K562 (cell line): ENCODE measurements at regions not wholly inside any gene's neighbourhood (a gene's known extent, or its start where the extent isn't known, plus 50 kb on each side); places are given as distances from the start of the nearest gene placed in this dataset.

Experiments used
- ATAC-seq: fragments of 200-7000 bp; cut with Tn5 transposase; 3 replicates; pipeline ENCODE4 v1.9.1; 2020; ENCODE audit warnings: moderate library complexity
- BruUV-seq: library from RNA; stranded (reverse); fragments of 400-500 nt; replicated peaks from 2 replicates; lab custom pipeline; 2021; lab: Mats Ljungman, UMichigan
- CTCF ChIA-PET: fragments of 300-600 bp; formaldehyde crosslinking; extraction: SDS; loops from one replicate; lab custom pipeline; 2021; ENCODE audit warnings: low intra/inter-chr PET ratio; lab: Yijun Ruan, JAX
- POLR2A ChIA-PET: fragments of 300-600, 350-650 bp; sonication (Branson Sonifier 250); formaldehyde crosslinking; extraction: SDS; loops from one replicate; lab custom pipeline; 2021; ENCODE audit warnings: antibody characterized with exemption, inconsistent platforms; lab: Yijun Ruan, JAX
- DNase-seq, 4 experiments: peaks; one replicate each; pipeline versions ENCODE4 v3.0.0 to v3.0.0-alpha.2; 2011 to 2018; ENCODE audit warnings: low spot score in 3 of 4, mixed read lengths in 3 of 4; ENCODE audit errors: extremely low read depth in 1 of 4
- FAIRE-seq: peaks from 2 replicates; lab custom pipeline; 2011; peaks lifted over from hg19 to GRCh38; lab: Jason Lieb, UNC
- H2AFZ ChIP-seq: 2 replicates; pipeline ENCODE4 v1.6.0; 2011; ENCODE audit warnings: low read depth, low read length, control low read depth, inconsistent platforms
- H3K27ac ChIP-seq: fragments of 200-600 bp; 3 replicates; pipeline ENCODE4 v1.8.0; 2011; ENCODE audit warnings: low read depth, mild to moderate bottlenecking, control low read depth, inconsistent platforms, low read length, moderate library complexity, mixed read lengths; ENCODE audit errors: extremely low read depth
- H3K27me3 ChIP-seq, 2 experiments: fragments of 300-600 bp in 1 of 2; 2 replicates in 1 of 2; 3 replicates in 1 of 2; pipeline versions ENCODE4 v1.6.0 to v1.8.0; 2011; ENCODE audit warnings: inconsistent platforms in 2 of 2, low read length in 2 of 2, mild to moderate bottlenecking in 1 of 2, mixed read lengths in 1 of 2, moderate library complexity in 1 of 2; ENCODE audit not compliant: control insufficient read depth in 2 of 2, insufficient read depth in 2 of 2
- H3K36me3 ChIP-seq: fragments of 300-600 bp; 3 replicates; pipeline ENCODE4 v1.8.0; 2011; ENCODE audit warnings: mild to moderate bottlenecking, low read length, inconsistent platforms; ENCODE audit not compliant: control insufficient read depth, insufficient read depth
- H3K4me1 ChIP-seq, 2 experiments: fragments of 200-600 bp in 1 of 2; replicated peaks in 1 of 2; 2 replicates in 1 of 2; 3 replicates in 1 of 2; pipeline versions ENCODE4 v1.5.1 to v1.8.0; 2011; ENCODE audit warnings: inconsistent platforms in 2 of 2, low read length in 2 of 2, mild to moderate bottlenecking in 1 of 2, mixed read lengths in 1 of 2, moderate library complexity in 1 of 2; ENCODE audit not compliant: control insufficient read depth in 2 of 2, insufficient read depth in 2 of 2
- H3K4me2 ChIP-seq: 2 replicates; pipeline ENCODE4 v1.6.1; 2011; ENCODE audit warnings: low read length, control low read depth, inconsistent platforms, mixed read lengths; ENCODE audit not compliant: insufficient read depth
- H3K4me3 ChIP-seq: fragments of 200-600 bp; sonication (generic), shearing (Covaris generic); 2 replicates; pipeline ENCODE4 v1.5.1; 2016; ENCODE audit warnings: control low read depth, inconsistent platforms
- H3K79me2 ChIP-seq: fragments of 200-600 bp; 3 replicates; pipeline ENCODE4 v1.8.0; 2011; ENCODE audit warnings: low read length, inconsistent platforms; ENCODE audit not compliant: control insufficient read depth, insufficient read depth
- H3K9ac ChIP-seq, 2 experiments: 2 replicates each; pipeline versions ENCODE4 v1.6.0 to v1.6.1; 2011; ENCODE audit warnings: low read depth in 2 of 2, low read length in 2 of 2, control low read depth in 1 of 2, inconsistent platforms in 1 of 2, mild to moderate bottlenecking in 1 of 2, mixed read lengths in 1 of 2; ENCODE audit not compliant: insufficient read depth in 1 of 2
- H3K9me1 ChIP-seq: one replicate; pipeline ENCODE4 v1.6.0; 2011; ENCODE audit warnings: inconsistent platforms, mild to moderate bottlenecking, low read length, moderate library complexity; ENCODE audit not compliant: control insufficient read depth, insufficient read depth
- H3K9me3 ChIP-seq: replicated peaks from 2 replicates; pipeline ENCODE4 v1.5.1; 2011; ENCODE audit warnings: low read depth, low read length, inconsistent platforms; ENCODE audit not compliant: control insufficient read depth, insufficient read depth
- H4K20me1 ChIP-seq: replicated peaks from 2 replicates; pipeline ENCODE4 v1.6.1; 2011; ENCODE audit warnings: low read length, inconsistent platforms, mixed read lengths; ENCODE audit not compliant: control insufficient read depth, insufficient read depth
- CBFA2T2 ChIP-seq: fragments of 450-650 bp; conservative IDR thresholded peaks from 2 replicates; pipeline ENCODE4 v1.6.1; 2017; ENCODE audit warnings: mild to moderate bottlenecking
- GATAD2A ChIP-seq: fragments of 450-650 bp; IDR thresholded peaks from 2 replicates; pipeline ENCODE4 v1.6.1; 2017
- JUNB ChIP-seq: fragments of 450-650 bp; formaldehyde crosslinking; conservative IDR thresholded peaks from 2 replicates; pipeline ENCODE4 v1.4.0; 2020; ENCODE audit warnings: mild to moderate bottlenecking
- KAT2B ChIP-seq: IDR thresholded peaks from one replicate; pipeline ENCODE4 v1.6.1; 2012; ENCODE audit warnings: low read depth, mild to moderate bottlenecking, control low read depth, inconsistent platforms, low read length, moderate library complexity
- TRIM24 ChIP-seq, 2 experiments: fragments of 450-650 bp; IDR thresholded peaks; 2 replicates each; pipeline ENCODE4 v1.6.1; 2016
- ZNF354B ChIP-seq: fragments of 250-450 bp; sonication (Bioruptor Pico); IDR thresholded peaks from 2 replicates; pipeline ENCODE4 v1.4.0; 2020
- ZNF551 ChIP-seq: fragments of 250-450 bp; sonication (Bioruptor Pico); IDR thresholded peaks from 2 replicates; pipeline ENCODE4 v1.5.0; 2021; ENCODE audit warnings: mild to moderate bottlenecking, moderate library complexity
- WGBS: fragments of 100-300 bp; shearing (Covaris generic); methylation state at CpG from one replicate; pipeline ENCODE4 v1.1.6; 2016; ENCODE audit warnings: low coverage, mixed read lengths; ENCODE audit not compliant: insufficient coverage; ENCODE audit errors: missing lambda C conversion rate; 5-methylcytosine and 5-hydroxymethylcytosine counted together
- in situ Hi-C: fragments of 300-500 bp; cut with MboI; formaldehyde crosslinking; loops from 4 replicates; pipeline ENCODE4 v1.15.0; 2018; ENCODE audit warnings: inconsistent platforms, mixed read lengths
- intact Hi-C: fragments of 100-400 bp; cut with micrococcal nuclease; formaldehyde crosslinking; loops from 2 replicates; pipeline ENCODE4 v1.14.2; 2022
- TF ChIP-seq, protein P1 (sequence below): sonication (generic); formaldehyde crosslinking; IDR thresholded peaks from 2 replicates; pipeline ENCODE4 v1.8.1; 2022; ENCODE audit warnings: missing genetic modification reagents
- TF ChIP-seq, protein P2 (sequence below): fragments of 450-650 bp; formaldehyde crosslinking; IDR thresholded peaks from 2 replicates; pipeline ENCODE4 v1.4.0; 2020; ENCODE audit warnings: mild to moderate bottlenecking, moderate library complexity
- TF ChIP-seq, protein P3 (sequence below): fragments of 450-650 bp; formaldehyde crosslinking; IDR thresholded peaks from 2 replicates; pipeline ENCODE4 v1.4.0; 2020; ENCODE audit warnings: mild to moderate bottlenecking, mixed read lengths

DNA sequence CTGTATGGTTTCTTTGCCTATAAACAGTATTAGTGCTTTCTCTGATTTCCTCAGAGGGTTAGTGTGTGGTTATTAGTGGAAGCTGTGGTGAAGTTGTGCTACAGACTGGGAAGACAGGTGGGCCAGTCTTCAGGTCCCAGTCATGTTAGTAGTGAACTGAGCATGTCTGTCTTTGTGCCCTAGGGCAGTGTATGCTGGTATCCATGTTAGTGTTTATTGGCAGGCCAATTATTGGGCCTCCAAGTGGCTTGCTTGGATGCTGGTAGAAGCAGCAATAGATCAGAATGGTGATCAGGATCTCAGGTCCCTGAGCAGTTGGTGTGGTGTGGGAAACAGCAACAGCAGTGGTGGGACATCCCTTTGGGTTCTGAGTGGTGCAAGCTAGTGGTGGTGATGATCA, 137.6 kb downstream of the OTOR start:
- ChIA-PET CTCF (no interaction called here), POLR2A (no interaction called here)
- no peak overlapping the region for H3K4me2 ChIP-seq
- FAIRE-seq (no peak), ATAC-seq (no peak), DNase-seq (no peak)
- no TSS peak for BruUV-seq
- no peaks in the 10 kb centered on the region for H3K36me3 ChIP-seq
- H3K79me2 ChIP-seq = no peaks in the 10 kb centered on the region
- no peaks in the 10 kb centered on the region for H3K9me3 ChIP-seq
- H3K4me1 ChIP-seq = no peaks in the 10 kb centered on the region
- H3K27ac ChIP-seq = no peak overlapping the region
- no peak overlapping the region for H3K9ac ChIP-seq
- H2AFZ ChIP-seq = no peak overlapping the region
- H3K9me1 ChIP-seq = no peaks in the 10 kb centered on the region
- intact Hi-C loops = no loop called here
- no peak overlapping the region for H3K4me3 ChIP-seq
- no peaks in the 10 kb centered on the region for H4K20me1 ChIP-seq
- no peaks in the 10 kb centered on the region for H3K27me3 ChIP-seq
- in situ Hi-C loops = no loop called here
- TF ChIP-seq KAT2B (no peak), GATAD2A (no peak)
- TF ChIP-seq, protein P1, sequence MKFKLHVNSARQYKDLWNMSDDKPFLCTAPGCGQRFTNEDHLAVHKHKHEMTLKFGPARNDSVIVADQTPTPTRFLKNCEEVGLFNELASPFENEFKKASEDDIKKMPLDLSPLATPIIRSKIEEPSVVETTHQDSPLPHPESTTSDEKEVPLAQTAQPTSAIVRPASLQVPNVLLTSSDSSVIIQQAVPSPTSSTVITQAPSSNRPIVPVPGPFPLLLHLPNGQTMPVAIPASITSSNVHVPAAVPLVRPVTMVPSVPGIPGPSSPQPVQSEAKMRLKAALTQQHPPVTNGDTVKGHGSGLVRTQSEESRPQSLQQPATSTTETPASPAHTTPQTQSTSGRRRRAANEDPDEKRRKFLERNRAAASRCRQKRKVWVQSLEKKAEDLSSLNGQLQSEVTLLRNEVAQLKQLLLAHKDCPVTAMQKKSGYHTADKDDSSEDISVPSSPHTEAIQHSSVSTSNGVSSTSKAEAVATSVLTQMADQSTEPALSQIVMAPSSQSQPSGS (CRISPR knock-in tag) = no peak
- TF ChIP-seq, all 486 proteins: peak for 0

DNA sequence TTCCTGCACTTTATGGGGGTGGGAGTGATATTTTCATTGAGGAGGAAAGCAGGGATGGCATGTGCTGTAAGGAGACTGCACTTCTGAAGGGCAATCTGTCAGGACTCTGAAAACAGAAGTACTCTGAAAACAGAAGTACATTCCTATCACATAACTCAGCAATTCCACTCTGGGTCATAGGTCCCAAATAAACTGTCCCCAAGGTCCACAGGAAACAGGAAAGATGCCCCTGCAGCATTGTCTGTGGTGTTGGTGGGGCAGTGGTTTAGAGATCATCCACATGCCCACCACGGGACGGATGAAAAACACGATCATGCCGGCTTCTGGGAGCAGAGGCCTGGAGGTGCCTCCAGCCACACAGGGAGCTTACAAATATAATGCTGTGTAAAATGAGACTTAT, 150.3 kb downstream of the OTOR start:
- ATAC-seq = no peak
- WGBS = 0% methylated on average over 3 of the region's 4 CpGs
- H3K27ac ChIP-seq = no peak overlapping the region
- no peaks in the 10 kb centered on the region for H3K4me1 ChIP-seq
- H3K79me2 ChIP-seq = no peaks in the 10 kb centered on the region
- no peaks in the 10 kb centered on the region for H3K9me3 ChIP-seq
- no peaks in the 10 kb centered on the region for H4K20me1 ChIP-seq
- FAIRE-seq = no peak
- POLR2A ChIA-PET = no interaction called here
- DNase-seq = no peak
- no peaks in the 10 kb centered on the region for H3K27me3 ChIP-seq
- no peak overlapping the region for H3K4me3 ChIP-seq
- intact Hi-C loops = no loop called here
- H3K4me2 ChIP-seq = no peak overlapping the region
- CTCF ChIA-PET = no interaction called here
- no peak overlapping the region for H2AFZ ChIP-seq
- H3K36me3 ChIP-seq = no peaks in the 10 kb centered on the region
- no peaks in the 10 kb centered on the region for H3K9me1 ChIP-seq
- in situ Hi-C loops = no loop called here
- no peak overlapping the region for H3K9ac ChIP-seq
- no TSS peak for BruUV-seq
- TF ChIP-seq ZNF551 (no peak), CBFA2T2 (no peak), JUNB (CRISPR knock-in tag) (no peak), ZNF354B (no peak), TRIM24 (IDR thresholded peaks at IDR 0.05) (no peak)
- TF ChIP-seq, protein P2, sequence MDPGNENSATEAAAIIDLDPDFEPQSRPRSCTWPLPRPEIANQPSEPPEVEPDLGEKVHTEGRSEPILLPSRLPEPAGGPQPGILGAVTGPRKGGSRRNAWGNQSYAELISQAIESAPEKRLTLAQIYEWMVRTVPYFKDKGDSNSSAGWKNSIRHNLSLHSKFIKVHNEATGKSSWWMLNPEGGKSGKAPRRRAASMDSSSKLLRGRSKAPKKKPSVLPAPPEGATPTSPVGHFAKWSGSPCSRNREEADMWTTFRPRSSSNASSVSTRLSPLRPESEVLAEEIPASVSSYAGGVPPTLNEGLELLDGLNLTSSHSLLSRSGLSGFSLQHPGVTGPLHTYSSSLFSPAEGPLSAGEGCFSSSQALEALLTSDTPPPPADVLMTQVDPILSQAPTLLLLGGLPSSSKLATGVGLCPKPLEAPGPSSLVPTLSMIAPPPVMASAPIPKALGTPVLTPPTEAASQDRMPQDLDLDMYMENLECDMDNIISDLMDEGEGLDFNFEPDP (CRISPR knock-in tag) = no peak
- TF ChIP-seq, protein P3, sequence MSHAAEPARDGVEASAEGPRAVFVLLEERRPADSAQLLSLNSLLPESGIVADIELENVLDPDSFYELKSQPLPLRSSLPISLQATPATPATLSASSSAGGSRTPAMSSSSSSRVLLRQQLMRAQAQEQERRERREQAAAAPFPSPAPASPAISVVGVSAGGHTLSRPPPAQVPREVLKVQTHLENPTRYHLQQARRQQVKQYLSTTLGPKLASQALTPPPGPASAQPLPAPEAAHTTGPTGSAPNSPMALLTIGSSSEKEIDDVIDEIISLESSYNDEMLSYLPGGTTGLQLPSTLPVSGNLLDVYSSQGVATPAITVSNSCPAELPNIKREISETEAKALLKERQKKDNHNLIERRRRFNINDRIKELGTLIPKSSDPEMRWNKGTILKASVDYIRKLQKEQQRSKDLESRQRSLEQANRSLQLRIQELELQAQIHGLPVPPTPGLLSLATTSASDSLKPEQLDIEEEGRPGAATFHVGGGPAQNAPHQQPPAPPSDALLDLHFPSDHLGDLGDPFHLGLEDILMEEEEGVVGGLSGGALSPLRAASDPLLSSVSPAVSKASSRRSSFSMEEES (CRISPR knock-in tag) = no peak
